RWPE2 (cell line): ENCODE measurements at regions not wholly inside any gene's neighbourhood (a gene's known extent, or its start where the extent isn't known, plus 50 kb on each side); places are given as distances from the start of the nearest gene placed in this dataset.
A peak's percentile ranks its signal among the peaks of the same experiment; 100 is the strongest.

Experiments
- ATAC-seq: fragments of 200-7000 bp; cut with Tn5 transposase; 3 replicates; pipeline ENCODE4 v1.9.1; 2021; ENCODE audit warnings: low read depth
- DNase-seq: peaks from one replicate; pipeline ENCODE4 v3.0.0-alpha.2; 2020; ENCODE audit warnings: low spot score
- H3K27ac ChIP-seq: fragments of 450-650 bp; 2 replicates; pipeline ENCODE4 v1.5.1; 2017; ENCODE audit warnings: mild to moderate bottlenecking; ENCODE audit not compliant: poor library complexity, severe bottlenecking
- H3K27me3 ChIP-seq: fragments of 250-450 bp; sonication (Bioruptor Pico); 2 replicates; pipeline ENCODE4 v1.5.1; 2021; ENCODE audit warnings: mild to moderate bottlenecking, moderate library complexity; ENCODE audit not compliant: insufficient read depth, poor library complexity, severe bottlenecking
- H3K36me3 ChIP-seq: fragments of 250-450 bp; sonication (Bioruptor Pico); 2 replicates; pipeline ENCODE4 v1.5.1; 2020; ENCODE audit warnings: low read depth, mild to moderate bottlenecking, moderate library complexity
- H3K4me1 ChIP-seq: fragments of 250-450 bp; sonication (Bioruptor Pico); 2 replicates; pipeline ENCODE4 v1.5.1; 2021; ENCODE audit warnings: mild to moderate bottlenecking, moderate library complexity; ENCODE audit not compliant: insufficient read depth, poor library complexity, severe bottlenecking
- H3K4me3 ChIP-seq: fragments of 250-450 bp; sonication (Bioruptor Pico); 2 replicates; pipeline ENCODE4 v1.5.1; 2021; ENCODE audit warnings: mild to moderate bottlenecking, moderate library complexity; ENCODE audit not compliant: severe bottlenecking
- H3K9me3 ChIP-seq: fragments of 250-450 bp; sonication (Bioruptor Pico); 2 replicates; pipeline ENCODE4 v1.5.1; 2021; ENCODE audit warnings: mild to moderate bottlenecking, moderate library complexity; ENCODE audit not compliant: severe bottlenecking
- TF ChIP-seq, protein P1 (sequence below): fragments of 450-650 bp; IDR thresholded peaks from one replicate; pipeline ENCODE4 v1.5.1; 2017; ENCODE audit warnings: mild to moderate bottlenecking, moderate library complexity; ENCODE audit not compliant: poor library complexity, severe bottlenecking

GRCh38 chr20:24816907-24817306 is 132.2 kb upstream of the CST7 start:
- Histone ChIP-seq H3K27ac (no peak overlapping the region), H3K4me3 (no peak overlapping the region), H3K36me3 (no peaks in the 10 kb centered on the region), H3K27me3 (no peaks in the 10 kb centered on the region), H3K4me1 (no peaks in the 10 kb centered on the region), H3K9me3 (no peaks in the 10 kb centered on the region)
- DNase-seq (no peak), ATAC-seq (no peak)
- TF ChIP-seq, protein P1, sequence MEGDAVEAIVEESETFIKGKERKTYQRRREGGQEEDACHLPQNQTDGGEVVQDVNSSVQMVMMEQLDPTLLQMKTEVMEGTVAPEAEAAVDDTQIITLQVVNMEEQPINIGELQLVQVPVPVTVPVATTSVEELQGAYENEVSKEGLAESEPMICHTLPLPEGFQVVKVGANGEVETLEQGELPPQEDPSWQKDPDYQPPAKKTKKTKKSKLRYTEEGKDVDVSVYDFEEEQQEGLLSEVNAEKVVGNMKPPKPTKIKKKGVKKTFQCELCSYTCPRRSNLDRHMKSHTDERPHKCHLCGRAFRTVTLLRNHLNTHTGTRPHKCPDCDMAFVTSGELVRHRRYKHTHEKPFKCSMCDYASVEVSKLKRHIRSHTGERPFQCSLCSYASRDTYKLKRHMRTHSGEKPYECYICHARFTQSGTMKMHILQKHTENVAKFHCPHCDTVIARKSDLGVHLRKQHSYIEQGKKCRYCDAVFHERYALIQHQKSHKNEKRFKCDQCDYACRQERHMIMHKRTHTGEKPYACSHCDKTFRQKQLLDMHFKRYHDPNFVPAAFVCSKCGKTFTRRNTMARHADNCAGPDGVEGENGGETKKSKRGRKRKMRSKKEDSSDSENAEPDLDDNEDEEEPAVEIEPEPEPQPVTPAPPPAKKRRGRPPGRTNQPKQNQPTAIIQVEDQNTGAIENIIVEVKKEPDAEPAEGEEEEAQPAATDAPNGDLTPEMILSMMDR: no peak

GRCh38 chr20:24817351-24817750 is 131.7 kb upstream of the CST7 start:
- TF ChIP-seq, protein P1: no peak
- Histone ChIP-seq H3K36me3 (no peaks in the 10 kb centered on the region), H3K4me3 (no peak overlapping the region), H3K4me1 (no peaks in the 10 kb centered on the region), H3K27me3 (no peaks in the 10 kb centered on the region), H3K9me3 (no peaks in the 10 kb centered on the region), H3K27ac (no peak overlapping the region)
- DNase-seq: no peak
- ATAC-seq: no peak

DNA sequence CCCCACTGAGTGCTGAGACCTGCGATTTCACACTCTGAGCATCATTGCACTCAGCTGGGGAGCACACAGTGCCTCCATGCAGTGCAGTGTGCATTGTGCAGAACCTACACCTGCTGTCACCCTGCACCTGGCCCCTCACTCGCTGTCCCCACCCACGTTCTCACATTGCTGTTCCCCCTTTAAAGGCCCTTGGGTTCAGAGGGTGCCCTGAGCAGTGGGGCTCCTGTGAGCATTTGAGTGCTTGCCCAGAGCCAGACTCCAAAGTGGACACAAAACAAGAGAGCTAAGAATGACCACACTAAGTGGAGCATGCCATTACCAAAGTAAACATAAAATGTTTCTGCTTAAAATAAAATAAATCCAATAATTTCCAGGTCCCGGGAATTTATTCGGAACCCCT is 131.0 kb upstream of the CST7 start:
- DNase-seq (no peak), ATAC-seq (no peak)
- H3K4me1 ChIP-seq: no peaks in the 10 kb centered on the region
- no peaks in the 10 kb centered on the region for H3K27me3 ChIP-seq
- H3K27ac ChIP-seq: no peak overlapping the region
- no peak overlapping the region for H3K4me3 ChIP-seq
- no peaks in the 10 kb centered on the region for H3K36me3 ChIP-seq
- no peaks in the 10 kb centered on the region for H3K9me3 ChIP-seq
- TF ChIP-seq, protein P1: no peak

- Histone ChIP-seq H3K27ac (no peak overlapping the region), H3K9me3 (no peaks in the 10 kb centered on the region), H3K36me3 (no peaks in the 10 kb centered on the region), H3K27me3 (no peaks in the 10 kb centered on the region), H3K4me3 (no peak overlapping the region), H3K4me1 (no peaks in the 10 kb centered on the region)
- no peak for DNase-seq
- ATAC-seq: no peak
- TF ChIP-seq, protein P1: no peak
Observed at GRCh38 chr20:24819331-24819965, 129.6 kb upstream of the CST7 start.

- peak; percentile 8 for DNase-seq
Observed at GRCh38 chr20:24820345-24820744, 128.7 kb upstream of the CST7 start.

More at GRCh38 chr20:24820345-24820744, 128.7 kb upstream of the CST7 start:
- Histone ChIP-seq H3K9me3 (no peaks in the 10 kb centered on the region), H3K27ac (no peak overlapping the region), H3K36me3 (no peaks in the 10 kb centered on the region), H3K4me1 (no peaks in the 10 kb centered on the region), H3K27me3 (no peaks in the 10 kb centered on the region), H3K4me3 (no peak overlapping the region)
- TF ChIP-seq, protein P1: no peak
- no peak for ATAC-seq
